H1 (cell line): ENCODE measurements at regions not wholly inside any gene's neighbourhood (a gene's known extent, or its start where the extent isn't known, plus 50 kb on each side); places are given as distances from the start of the nearest gene placed in this dataset.

Experiments
- CTCF ChIA-PET: fragments of 300-600 bp; sonication (Branson Sonifier 250); formaldehyde crosslinking; loops from one replicate; lab custom pipeline; 2021; ENCODE audit not compliant: partially characterized antibody; lab: Charles Lee
- POLR2A ChIA-PET: fragments of 300-600 bp; sonication (Branson Sonifier 250); formaldehyde crosslinking; loops from one replicate; lab custom pipeline; 2021; ENCODE audit warnings: inconsistent platforms; ENCODE audit not compliant: partially characterized antibody; lab: Charles Lee
- DNase-seq, 2 experiments: peaks; one replicate each; pipeline versions ENCODE4 v3.0.0 to v3.0.0-alpha.2; 2010 to 2022; ENCODE audit warnings: low spot score in 2 of 2, low read depth in 1 of 2, mixed read lengths in 1 of 2
- FAIRE-seq: peaks from 2 replicates; lab custom pipeline; 2011; peaks lifted over from hg19 to GRCh38; lab: Jason Lieb, UNC
- H2AFZ ChIP-seq: 2 replicates; pipeline ENCODE4 v1.8.1; 2012; ENCODE audit warnings: low read length, inconsistent platforms
- H2AK5ac ChIP-seq: 2 replicates; pipeline ENCODE4 v1.6.1; 2013; ENCODE audit warnings: low read depth, low read length
- H2BK120ac ChIP-seq: replicated peaks from 2 replicates; pipeline ENCODE3; 2013; ENCODE audit warnings: low read depth, low read length, inconsistent platforms
- H2BK12ac ChIP-seq: 2 replicates; pipeline ENCODE4 v1.6.1; 2013; ENCODE audit warnings: low read depth, low read length
- H2BK15ac ChIP-seq: 2 replicates; pipeline ENCODE4 v1.6.1; 2013; ENCODE audit warnings: low read length
- H2BK20ac ChIP-seq: 2 replicates; pipeline ENCODE4 v1.6.1; 2013; ENCODE audit warnings: low read length
- H2BK5ac ChIP-seq: 2 replicates; pipeline ENCODE4 v1.6.1; 2013; ENCODE audit warnings: low read depth, low read length
- H3K14ac ChIP-seq: 2 replicates; pipeline ENCODE4 v1.6.1; 2013; ENCODE audit warnings: inconsistent platforms; ENCODE audit not compliant: insufficient read length
- H3K18ac ChIP-seq: 2 replicates; pipeline ENCODE4 v1.6.1; 2013; ENCODE audit warnings: low read length; ENCODE audit errors: extremely low read depth
- H3K23ac ChIP-seq: 2 replicates; pipeline ENCODE4 v1.6.1; 2013; ENCODE audit warnings: inconsistent platforms; ENCODE audit not compliant: insufficient read length
- H3K23me2 ChIP-seq: 2 replicates; pipeline ENCODE4 v1.6.1; 2013; ENCODE audit warnings: low read depth, low read length
- H3K27ac ChIP-seq: 2 replicates; pipeline ENCODE4 v1.6.1; 2011; ENCODE audit warnings: low read depth, low read length, inconsistent platforms
- H3K27me3 ChIP-seq, 4 experiments: replicated peaks in 1 of 4; 1 replicate in 1 of 4; 2 replicates in 3 of 4; pipeline versions ENCODE4 v1.6.1 to v1.8.1; 2011 to 2013; ENCODE audit warnings: low read length in 3 of 4, mild to moderate bottlenecking in 3 of 4, inconsistent platforms in 2 of 4, mixed read lengths in 2 of 4, moderate library complexity in 1 of 4; ENCODE audit not compliant: control insufficient read depth in 3 of 4, insufficient read depth in 3 of 4; ENCODE audit errors: extremely low read depth in 1 of 4
- H3K36me3 ChIP-seq, 4 experiments: 2 replicates each; pipeline versions ENCODE4 v1.6.1 to v1.8.1; 2011 to 2013; ENCODE audit warnings: mild to moderate bottlenecking in 4 of 4, low read length in 3 of 4, moderate library complexity in 2 of 4, control low read depth in 1 of 4, inconsistent platforms in 1 of 4; ENCODE audit not compliant: insufficient read depth in 4 of 4, control insufficient read depth in 2 of 4
- H3K4ac ChIP-seq: replicated peaks from 2 replicates; pipeline ENCODE3; 2013; ENCODE audit warnings: low read length, low read depth, mixed read lengths, inconsistent platforms; ENCODE audit not compliant: insufficient read length
- H3K4me1 ChIP-seq, 4 experiments: replicated peaks in 1 of 4; 1 replicate in 1 of 4; 2 replicates in 3 of 4; pipeline versions ENCODE4 v1.6.1 to v1.8.1; 2011 to 2013; ENCODE audit warnings: low read length in 3 of 4, inconsistent platforms in 2 of 4, mixed read lengths in 1 of 4; ENCODE audit not compliant: insufficient read depth in 4 of 4, control insufficient read depth in 3 of 4
- H3K4me2 ChIP-seq, 2 experiments: 2 replicates each; pipeline versions ENCODE4 v1.6.1 to v1.8.1; 2011 to 2013; ENCODE audit warnings: low read depth in 2 of 2, low read length in 2 of 2, control low read depth in 1 of 2, inconsistent platforms in 1 of 2, mild to moderate bottlenecking in 1 of 2; ENCODE audit not compliant: insufficient read depth in 1 of 2
- H3K4me3 ChIP-seq, 4 experiments: fragments of 200-600, 300-600 bp in 1 of 4; sonication (generic), shearing (Covaris generic), sonication (Bioruptor Twin) in 1 of 4; 2 replicates each; pipeline versions ENCODE4 v1.5.1 to v1.8.1; 2011 to 2016; ENCODE audit warnings: low read length in 4 of 4, low read depth in 3 of 4, control low read depth in 2 of 4, inconsistent platforms in 2 of 4, mild to moderate bottlenecking in 2 of 4, mixed read lengths in 1 of 4, moderate library complexity in 1 of 4; ENCODE audit not compliant: insufficient read depth in 2 of 4; ENCODE audit errors: extremely low read depth in 1 of 4
- H3K56ac ChIP-seq: replicated peaks from 2 replicates; pipeline ENCODE3; 2013; ENCODE audit warnings: low read depth, mild to moderate bottlenecking, mixed read lengths, low read length, inconsistent platforms; ENCODE audit not compliant: insufficient read length
- H3K79me1 ChIP-seq: 2 replicates; pipeline ENCODE4 v1.6.1; 2013; ENCODE audit warnings: low read depth, low read length, control low read depth
- H3K79me2 ChIP-seq, 2 experiments: 2 replicates each; pipeline versions ENCODE4 v1.6.1 to v1.8.1; 2012 to 2013; ENCODE audit warnings: low read length in 2 of 2, mild to moderate bottlenecking in 2 of 2, inconsistent platforms in 1 of 2; ENCODE audit not compliant: insufficient read depth in 2 of 2, control insufficient read depth in 1 of 2
- H3K9ac ChIP-seq, 4 experiments: replicated peaks in 1 of 4; 1 replicate in 1 of 4; 2 replicates in 3 of 4; pipeline versions ENCODE4 v1.6.1 to v1.8.1; 2011 to 2013; ENCODE audit warnings: low read depth in 3 of 4, low read length in 3 of 4, control low read depth in 2 of 4, mild to moderate bottlenecking in 2 of 4, moderate library complexity in 2 of 4, inconsistent platforms in 1 of 4; ENCODE audit errors: extremely low read depth in 1 of 4
- H3K9me3 ChIP-seq, 2 experiments: 2 replicates each; pipeline versions ENCODE4 v1.6.1 to v1.8.1; 2012 to 2013; ENCODE audit warnings: mild to moderate bottlenecking in 2 of 2, moderate library complexity in 2 of 2, control low read depth in 1 of 2, inconsistent platforms in 1 of 2, low read depth in 1 of 2, low read length in 1 of 2, mixed read lengths in 1 of 2; ENCODE audit not compliant: insufficient read depth in 2 of 2
- H4K20me1 ChIP-seq, 2 experiments: replicated peaks in 1 of 2; 2 replicates each; pipeline versions ENCODE3 to v1.8.1; 2011 to 2013; ENCODE audit warnings: inconsistent platforms in 2 of 2, low read length in 2 of 2, mild to moderate bottlenecking in 1 of 2; ENCODE audit not compliant: insufficient read depth in 2 of 2, control insufficient read depth in 1 of 2
- H4K5ac ChIP-seq: 2 replicates; pipeline ENCODE4 v1.6.1; 2013; ENCODE audit warnings: low read length, low read depth, mixed read lengths, inconsistent platforms; ENCODE audit not compliant: insufficient read length
- H4K8ac ChIP-seq: 2 replicates; pipeline ENCODE4 v1.8.0; 2013; ENCODE audit warnings: mild to moderate bottlenecking, moderate library complexity, low read length, inconsistent platforms; ENCODE audit not compliant: insufficient read depth; ENCODE audit errors: extremely low read depth
- H4K91ac ChIP-seq: replicated peaks from 2 replicates; pipeline ENCODE3; 2013; ENCODE audit warnings: low read length, mixed read lengths, inconsistent platforms; ENCODE audit not compliant: insufficient read length
- BACH1 ChIP-seq: IDR thresholded peaks from 2 replicates; pipeline ENCODE4 v1.6.1; 2012; ENCODE audit warnings: low read length, improper control_type of control experiment
- CEBPB ChIP-seq: IDR thresholded peaks from 2 replicates; pipeline ENCODE4 v1.6.1; 2012; ENCODE audit warnings: low read depth, low read length
- SIRT6 ChIP-seq: IDR thresholded peaks from one replicate; pipeline ENCODE4 v1.7.1; 2012; ENCODE audit warnings: low read length, inconsistent platforms
- TCF12 ChIP-seq: IDR thresholded peaks from 2 replicates; pipeline ENCODE4 v1.6.1; 2011; ENCODE audit warnings: low read depth, mild to moderate bottlenecking, low read length
- WGBS, 2 experiments: shearing (Covaris generic) in 1 of 2; methylation state at CpG; one replicate each; pipeline versions ENCODE4 v1.1.6 to v1.1.7; 2013 to 2015; ENCODE audit warnings: low lambda C conversion rate in 2 of 2, mixed read lengths in 2 of 2, inconsistent platforms in 1 of 2, low coverage in 1 of 2, missing lambda C conversion rate in 1 of 2; ENCODE audit not compliant: insufficient replicate concordance in 2 of 2, insufficient coverage in 1 of 2, insufficient read length in 1 of 2; ENCODE audit errors: extremely low coverage in 1 of 2, missing lambda C conversion rate in 1 of 2; 5-methylcytosine and 5-hydroxymethylcytosine counted together
- TF ChIP-seq, protein P1 (sequence below): IDR thresholded peaks from 2 replicates; pipeline ENCODE4 v1.6.1; 2012; ENCODE audit warnings: inconsistent platforms

DNA sequence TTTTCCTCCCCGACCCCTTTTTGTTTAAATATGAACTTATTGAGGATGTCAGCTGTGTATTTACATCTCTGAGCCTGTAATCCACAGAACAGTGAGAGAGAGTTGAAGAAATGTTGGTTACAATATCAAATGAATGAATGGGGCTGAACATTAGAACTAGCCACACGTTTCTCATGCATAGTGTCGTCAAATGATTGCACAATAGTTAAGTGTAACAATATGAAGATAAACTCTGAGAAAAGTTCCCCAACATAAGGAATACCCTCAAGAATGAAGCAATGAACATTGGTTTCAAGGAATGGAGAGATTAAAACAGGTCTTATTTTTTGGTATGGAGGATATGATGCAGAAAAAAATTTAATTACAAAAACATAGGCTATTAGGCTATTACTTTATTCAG is 100.5 kb upstream of the DTNBP1 start:
- TF ChIP-seq BACH1 (no peak), TCF12 (no peak), CEBPB (peak; percentile 38; the same call in 1 of the 2 replicates), SIRT6 (no peak)
- TF ChIP-seq, protein P1, sequence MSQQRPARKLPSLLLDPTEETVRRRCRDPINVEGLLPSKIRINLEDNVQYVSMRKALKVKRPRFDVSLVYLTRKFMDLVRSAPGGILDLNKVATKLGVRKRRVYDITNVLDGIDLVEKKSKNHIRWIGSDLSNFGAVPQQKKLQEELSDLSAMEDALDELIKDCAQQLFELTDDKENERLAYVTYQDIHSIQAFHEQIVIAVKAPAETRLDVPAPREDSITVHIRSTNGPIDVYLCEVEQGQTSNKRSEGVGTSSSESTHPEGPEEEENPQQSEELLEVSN: no peak
- Histone ChIP-seq H2BK120ac (no peak overlapping the region), H2BK12ac (no peak overlapping the region), H3K79me1 (no peaks in the 10 kb centered on the region), H4K8ac (no peak overlapping the region), H3K79me2 (no peaks in the 10 kb centered on the region), H3K36me3 (0 out of 8 replicates have a peak, but pooled peaks cover 0 to 2% (median 0%) of the 10 kb centered on the region in 4 experiments), H2BK20ac (no peak overlapping the region), H3K14ac (no peak overlapping the region), H2AFZ (no peak overlapping the region), H3K9me3 (peaks cover 0 to 7% of the 10 kb centered on the region in 2 experiments; a peak in 1 of 4 replicates), H4K20me1 (no peaks in the 10 kb centered on the region), H4K91ac (no peak overlapping the region), H3K4me3 (no peak overlapping the region), H3K9ac (no peak overlapping the region), H3K23ac (no peak overlapping the region), H3K27ac (no peak overlapping the region), H3K4me2 (no peak overlapping the region), H2BK15ac (no peak overlapping the region), H3K4me1 (peaks cover 0 to 4% (median 1%) of the 10 kb centered on the region in 4 experiments; a peak in 2 of 7 replicates), H3K18ac (no peak overlapping the region), H2AK5ac (no peak overlapping the region), H4K5ac (no peak overlapping the region), H3K56ac (no peak overlapping the region), H3K23me2 (no peaks in the 10 kb centered on the region), H2BK5ac (no peak overlapping the region), H3K4ac (no peak overlapping the region), H3K27me3 (no peaks in the 10 kb centered on the region)
- no peak for DNase-seq
- no peak for FAIRE-seq
- WGBS, 2 experiments: 77% methylated on average over 3 of the region's 3 CpGs; no CpG with 5 or more reads in 1 of the 2 experiments
- POLR2A ChIA-PET: no interaction called here
- CTCF ChIA-PET: interaction anchor here (0.5 to 0.6 kb wide), 2 partner anchors 26 to 80 kb away, joined by 3 to 4 read pairs; no protein-coding TSS in a partner anchor
